Activated CD4-positive, CD25-positive, alpha-beta regulatory T cell treated with anti-CD3 and anti-CD28 coated beads, Interleukin-2, amount 50 U/mL, for 24 hours (primary cell): ENCODE measurements at regions not wholly inside any gene's neighbourhood (a gene's known extent, or its start where the extent isn't known, plus 50 kb on each side); places are given as distances from the start of the nearest gene placed in this dataset.
A peak's percentile ranks its signal among the peaks of the same experiment; 100 is the strongest.

ENCODE experiments used
- ATAC-seq, 2 donors: fragments of 150-1000 bp; cut with Tn5 transposase; one replicate each; pipeline ENCODE4 v1.10.0; 2021; ENCODE audit warnings: mild to moderate bottlenecking in 1 of 2, moderate library complexity in 1 of 2

DNA sequence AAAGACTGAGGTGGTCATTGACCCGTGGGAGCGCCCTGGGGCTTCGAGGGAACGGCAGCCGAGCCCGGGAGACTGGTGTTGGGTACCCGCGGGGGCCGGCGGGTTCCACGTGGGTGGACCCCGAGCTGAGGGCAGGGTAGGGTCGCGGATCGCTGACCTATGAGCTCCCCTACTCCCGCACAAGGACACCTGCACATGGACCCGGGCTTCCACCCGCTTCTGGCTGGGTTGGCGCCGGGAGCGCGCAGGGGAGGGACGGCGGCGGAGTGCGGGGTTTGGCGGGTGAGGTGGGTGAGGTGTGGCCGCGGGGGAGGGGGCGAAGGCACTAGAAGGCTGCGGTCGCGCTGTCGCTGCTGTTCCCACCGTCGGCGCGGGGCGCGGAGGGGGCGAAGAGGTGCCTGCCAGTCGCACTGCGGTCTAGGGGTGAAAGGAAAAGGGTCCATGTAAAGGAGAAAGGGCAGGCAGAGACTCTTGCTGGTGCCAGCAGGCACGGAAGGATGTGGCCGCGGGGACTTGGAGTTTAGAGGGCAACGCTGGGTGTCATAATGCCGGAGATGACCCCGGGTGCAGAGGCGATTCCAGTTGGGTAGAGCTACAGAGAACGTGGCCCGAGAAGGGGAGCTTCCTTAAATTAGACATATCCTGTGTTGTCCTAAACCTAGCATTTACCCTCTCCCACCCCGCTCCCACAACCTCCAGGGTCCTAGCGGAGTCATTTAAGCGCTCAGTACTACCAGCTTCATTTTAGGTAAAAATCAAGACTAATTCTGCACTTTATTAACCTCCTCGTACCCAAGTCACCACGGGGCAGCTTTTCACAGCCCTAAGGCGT is 245.9 kb upstream of the TOPAZ1 start:
- ATAC-seq, result no peak

DNA sequence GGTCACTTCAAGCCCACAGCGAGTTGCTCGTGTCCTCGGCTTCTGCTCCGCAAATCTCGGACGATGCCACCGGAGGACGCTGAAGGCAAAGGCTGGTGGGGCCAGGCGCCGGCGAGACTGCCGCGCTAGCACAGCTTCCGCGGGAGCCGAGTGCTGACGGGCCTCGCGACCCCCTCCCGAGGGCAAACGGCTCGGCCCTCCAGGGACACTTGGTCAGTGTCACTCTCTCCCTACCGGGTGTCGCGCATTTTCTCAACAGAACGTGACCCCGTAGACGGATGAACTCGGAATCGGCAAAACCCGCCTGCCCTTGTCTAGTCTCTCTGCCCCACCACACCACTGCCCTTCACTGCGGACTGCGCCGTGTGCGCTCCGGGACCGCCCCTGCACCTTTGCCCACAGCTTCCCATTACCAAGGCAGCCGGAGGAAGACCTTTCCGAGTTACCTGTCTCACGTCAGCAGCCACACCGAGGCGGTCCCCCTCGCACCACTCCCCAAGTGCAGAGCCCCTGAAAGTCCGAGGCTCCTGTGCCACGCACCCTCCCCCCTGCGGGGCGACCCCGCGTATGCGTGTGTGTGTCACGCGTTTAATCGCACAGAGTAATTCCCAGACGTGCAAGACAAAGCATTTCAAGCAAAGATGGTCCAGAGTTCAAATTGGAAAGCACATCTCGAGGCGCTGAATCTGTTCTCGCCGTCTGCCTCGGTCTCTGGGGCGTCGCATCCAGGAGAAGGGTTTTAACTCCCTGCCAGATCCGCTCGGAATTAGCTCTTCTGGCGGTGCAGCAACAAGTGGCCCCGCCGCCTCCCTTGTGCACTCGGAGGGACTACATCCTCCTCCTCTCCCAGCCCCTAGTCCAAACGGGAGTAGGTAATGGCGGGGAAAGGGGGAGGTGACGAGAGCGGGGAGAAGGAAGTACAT is 245.0 kb upstream of the TOPAZ1 start:
- no peak for ATAC-seq

- ATAC-seq, result no peak
These were observed 244.4 kb upstream of the TOPAZ1 start for GRCh38 chr3:43997316-43997715.

DNA sequence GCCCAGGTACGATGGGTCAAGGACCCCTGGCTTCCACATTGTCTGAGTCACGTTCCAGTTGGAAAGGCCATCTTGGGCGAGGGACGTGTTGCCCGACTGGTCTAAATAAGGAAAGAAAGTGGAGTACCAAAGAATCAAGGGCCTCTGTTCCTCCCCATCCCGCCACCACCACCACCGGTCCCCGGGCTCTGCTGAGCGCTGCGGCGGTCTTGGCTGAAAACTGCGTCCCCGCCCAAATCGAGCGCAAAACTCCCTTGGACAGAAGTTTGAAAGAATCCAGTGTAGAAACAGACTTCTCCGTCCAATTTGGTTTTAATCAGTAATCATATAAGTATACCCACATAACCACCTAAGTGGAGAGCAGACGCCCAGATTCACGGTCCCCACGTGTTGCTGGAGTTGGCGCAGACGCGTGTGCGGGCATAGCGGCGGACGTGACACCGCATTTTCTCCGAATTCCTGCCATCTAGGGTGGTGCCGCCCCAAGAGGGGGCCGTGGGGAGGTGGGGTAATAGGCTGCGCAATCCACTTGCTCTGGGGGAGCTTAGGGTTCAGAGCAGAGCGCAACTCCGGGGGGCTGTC is 243.8 kb upstream of the TOPAZ1 start:
- peak in 1 of 2 donors; percentile 21 for ATAC-seq

DNA sequence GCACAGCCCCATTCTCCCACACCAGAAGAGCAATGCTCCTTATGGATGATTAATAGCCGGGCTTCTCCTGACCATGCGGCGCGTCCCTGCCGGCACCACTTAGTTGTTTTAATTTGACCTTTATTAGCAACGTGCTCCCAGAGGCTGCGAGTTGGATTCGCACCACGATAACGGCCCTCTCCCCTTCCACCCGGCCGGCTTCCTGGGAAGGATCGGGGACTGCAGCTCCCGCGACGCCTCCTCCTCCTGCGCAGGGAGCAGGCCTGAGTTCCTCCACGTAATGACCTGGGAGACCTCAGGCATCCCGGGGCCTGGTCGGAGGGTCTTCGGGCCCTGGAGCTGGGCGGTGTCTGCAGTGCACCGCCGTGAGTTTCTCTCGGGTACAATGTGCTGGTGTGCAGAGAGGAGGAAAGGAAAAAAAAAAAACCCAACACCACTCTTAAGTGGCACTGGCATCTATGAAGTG is 243.3 kb upstream of the TOPAZ1 start:
- ATAC-seq, result no peak

DNA sequence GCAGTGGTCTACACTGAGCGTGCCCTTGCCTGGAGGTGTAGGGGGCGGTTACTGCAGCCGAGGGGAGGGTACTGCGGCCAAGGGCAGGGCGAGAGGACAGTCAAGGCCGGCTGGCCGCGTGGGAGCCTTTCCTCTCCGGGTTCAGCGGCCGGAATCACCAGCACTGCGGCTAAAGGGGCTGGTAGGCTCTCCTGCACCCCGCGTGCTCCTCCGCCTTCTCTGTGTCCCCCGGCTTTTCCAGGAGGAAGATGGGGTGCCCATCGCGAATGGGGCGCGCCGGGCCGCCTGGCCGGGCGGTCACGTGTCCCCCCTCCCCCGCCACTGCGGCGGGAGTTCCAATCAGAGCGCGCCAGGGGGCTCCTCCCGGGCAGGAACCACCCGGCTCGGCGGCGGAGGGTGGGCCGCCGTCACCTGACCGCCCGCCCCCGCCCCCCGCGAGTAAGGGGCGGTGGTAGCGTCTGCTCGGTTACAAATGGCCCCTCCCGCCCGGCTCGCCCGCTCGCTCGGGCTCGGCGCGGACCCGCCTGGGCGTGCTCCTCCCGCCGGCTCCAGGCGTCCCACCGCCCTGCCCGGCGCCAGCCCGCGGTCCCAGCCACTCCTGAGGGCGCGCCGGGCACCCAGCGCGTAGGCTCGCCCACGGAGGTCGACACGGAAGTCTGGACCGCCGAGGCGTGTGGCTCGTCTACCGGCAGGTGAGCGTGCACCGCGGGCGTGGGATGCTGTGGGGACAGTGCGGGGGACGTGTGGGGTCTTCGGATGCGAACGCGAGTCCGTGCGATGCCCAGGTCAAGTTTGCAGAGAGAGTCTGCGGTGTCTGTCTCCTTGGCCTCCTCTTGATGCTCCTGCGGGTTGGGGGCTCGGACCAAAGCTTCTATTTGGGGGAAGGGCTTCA is 242.6 kb upstream of the TOPAZ1 start:
- ATAC-seq, result no peak

DNA sequence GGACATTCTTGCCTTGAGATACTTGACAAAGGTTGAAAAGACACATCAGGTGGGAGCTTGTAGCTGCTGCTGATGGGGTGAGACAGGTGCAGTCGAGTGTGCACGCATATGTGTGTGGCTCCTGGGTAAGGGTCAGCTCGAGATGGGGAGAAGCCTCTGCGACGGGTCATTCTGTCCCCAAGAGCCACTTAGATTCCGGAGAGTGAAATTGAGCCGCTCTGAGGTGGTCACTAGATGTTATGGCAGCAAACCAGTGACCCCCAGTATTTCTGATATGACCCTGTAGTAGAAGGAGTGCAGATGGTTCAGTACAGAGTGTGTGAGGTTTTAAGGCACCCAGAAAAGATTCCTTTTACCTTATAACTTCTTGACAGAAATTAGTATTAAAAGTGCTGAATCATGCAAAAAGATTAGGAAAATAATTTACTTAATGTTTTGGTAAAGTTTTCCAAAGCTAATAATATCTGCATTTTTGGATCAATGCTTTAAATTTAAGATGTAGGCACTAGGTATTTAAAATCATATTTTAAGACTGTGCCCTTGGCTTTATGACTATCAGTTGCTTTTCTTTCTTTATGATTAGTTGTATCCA is 241.9 kb upstream of the TOPAZ1 start:
- ATAC-seq, result no peak

DNA sequence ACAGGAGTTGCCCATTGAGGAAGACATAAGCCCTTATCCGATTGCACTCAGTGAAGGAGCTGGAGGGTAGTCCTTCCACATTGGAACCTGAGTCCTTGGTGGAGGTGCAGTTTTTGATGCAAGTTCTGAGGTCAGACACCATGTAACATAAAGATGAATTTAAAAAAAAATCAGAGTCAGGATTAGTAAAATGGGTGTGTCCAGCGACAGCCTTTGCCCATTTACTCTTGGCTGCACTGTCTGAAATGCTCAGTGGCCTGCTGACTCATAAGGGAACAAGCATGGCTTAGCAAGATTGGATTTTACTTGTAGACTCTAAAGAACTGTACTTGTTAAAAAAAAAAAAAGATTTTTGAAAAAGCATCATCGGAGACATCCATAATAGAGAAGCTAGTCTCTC is 241.1 kb upstream of the TOPAZ1 start:
- ATAC-seq, result no peak

GRCh38 chr3:44001072-44001471 is 240.6 kb upstream of the TOPAZ1 start:
- no peak for ATAC-seq

DNA sequence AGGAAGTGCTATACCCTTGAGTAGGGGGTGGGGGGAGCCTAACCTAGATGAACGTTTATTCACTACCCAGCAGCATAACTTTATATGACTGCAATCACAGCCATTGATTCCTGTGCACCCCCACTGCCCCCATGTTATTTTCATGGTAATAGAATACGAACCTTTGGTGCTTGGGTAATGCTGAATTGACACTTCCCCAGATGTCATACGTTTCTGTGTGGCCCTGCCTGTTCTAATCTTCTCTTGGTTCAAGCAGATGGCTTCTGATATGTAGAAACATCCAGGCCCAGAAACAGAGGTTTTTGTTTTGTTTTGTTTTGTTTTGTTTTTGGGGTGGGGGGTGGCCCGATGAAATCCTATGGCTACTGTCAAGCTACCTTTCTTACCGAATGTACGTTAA is 237.9 kb upstream of the TOPAZ1 start:
- ATAC-seq, result no peak

DNA sequence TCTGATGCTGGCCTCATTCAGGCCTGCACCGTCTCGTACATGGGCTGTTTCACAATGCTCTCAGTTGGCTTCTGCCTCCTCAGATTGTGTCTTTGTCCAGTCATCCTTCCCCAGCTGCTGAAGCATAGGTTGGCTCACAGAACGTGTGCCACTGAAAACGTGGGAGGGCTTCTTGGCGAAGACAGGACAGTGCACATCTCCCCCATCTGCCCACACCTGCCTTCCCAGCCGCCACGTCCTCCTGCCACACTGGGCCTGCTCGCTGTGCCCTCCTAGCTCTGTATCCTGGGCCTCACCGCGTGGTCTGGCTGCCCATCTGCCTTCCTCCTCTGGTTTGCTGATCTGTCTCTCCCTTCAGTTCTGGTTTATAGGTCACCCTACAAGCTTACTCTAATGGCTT is 230.0 kb upstream of the TOPAZ1 start:
- ATAC-seq, result no peak

GRCh38 chr3:44012160-44012899 is 229.4 kb upstream of the TOPAZ1 start:
- ATAC-seq, result no peak

GRCh38 chr3:44013967-44014366 is 227.7 kb upstream of the TOPAZ1 start:
- ATAC-seq, result no peak

DNA sequence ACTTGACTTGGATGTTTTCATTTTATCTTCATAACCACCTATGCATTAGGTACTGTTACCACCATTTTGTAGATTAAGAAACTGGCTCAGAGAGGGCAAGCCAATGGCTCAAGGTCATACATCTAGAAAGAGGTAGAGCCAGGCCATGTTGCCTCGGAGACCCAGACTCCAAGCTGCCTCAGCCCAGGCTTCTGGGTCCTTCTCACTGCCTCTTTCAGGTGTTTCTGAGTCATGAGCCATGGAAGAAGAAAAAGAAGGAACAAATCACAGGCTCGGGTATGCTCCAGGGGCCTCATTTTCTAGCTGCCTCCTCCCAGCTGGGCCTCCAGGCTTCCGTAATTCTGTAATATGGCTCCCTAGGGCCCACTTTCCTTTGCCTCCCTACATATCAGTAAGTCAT is 226.5 kb upstream of the TOPAZ1 start:
- ATAC-seq, result no peak

DNA sequence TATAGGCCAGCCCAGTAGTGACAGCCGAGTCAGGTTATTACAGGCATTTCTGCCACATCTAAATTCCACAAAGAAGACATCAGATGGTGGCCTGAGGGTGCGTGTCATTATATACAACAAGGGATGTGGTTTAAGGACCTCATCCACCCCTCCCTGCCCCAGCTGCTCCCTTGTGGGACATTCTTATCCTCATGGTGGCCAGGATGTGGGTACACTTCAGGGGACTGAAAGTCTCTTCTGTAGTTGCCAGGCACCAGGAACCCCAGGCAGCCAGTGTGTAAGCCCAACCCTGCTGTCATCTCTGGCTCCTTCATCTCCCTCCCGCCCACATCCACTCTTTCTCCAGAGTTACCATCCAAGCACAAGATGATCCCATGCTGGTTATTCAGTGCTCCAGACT is 224.9 kb upstream of the TOPAZ1 start:
- ATAC-seq, result no peak

- ATAC-seq, result no peak
These were observed 222.8 kb upstream of the TOPAZ1 start for GRCh38 chr3:44018926-44019325.

DNA sequence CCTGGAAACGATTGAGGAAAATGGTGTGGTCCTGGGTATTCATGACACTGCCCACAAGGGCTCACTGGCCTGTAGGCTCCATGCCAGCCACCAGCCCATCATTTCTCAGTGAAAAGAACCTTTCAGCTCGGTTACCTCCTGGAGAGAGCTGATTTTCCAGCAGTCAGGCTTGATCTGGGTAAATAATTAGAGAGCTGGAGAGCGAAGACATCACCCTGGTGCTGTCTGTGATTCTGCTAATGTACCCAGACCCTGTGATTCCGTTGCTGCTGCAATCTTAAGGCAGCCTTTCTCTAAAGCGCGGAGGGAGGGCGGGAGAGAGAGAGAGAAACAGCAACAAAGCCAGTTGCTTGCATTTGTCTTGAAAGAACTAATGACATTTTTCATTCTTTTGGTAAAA is 221.9 kb upstream of the TOPAZ1 start:
- no peak for ATAC-seq

- no peak for ATAC-seq
These were observed 221.5 kb upstream of the TOPAZ1 start for GRCh38 chr3:44020143-44020542.

DNA sequence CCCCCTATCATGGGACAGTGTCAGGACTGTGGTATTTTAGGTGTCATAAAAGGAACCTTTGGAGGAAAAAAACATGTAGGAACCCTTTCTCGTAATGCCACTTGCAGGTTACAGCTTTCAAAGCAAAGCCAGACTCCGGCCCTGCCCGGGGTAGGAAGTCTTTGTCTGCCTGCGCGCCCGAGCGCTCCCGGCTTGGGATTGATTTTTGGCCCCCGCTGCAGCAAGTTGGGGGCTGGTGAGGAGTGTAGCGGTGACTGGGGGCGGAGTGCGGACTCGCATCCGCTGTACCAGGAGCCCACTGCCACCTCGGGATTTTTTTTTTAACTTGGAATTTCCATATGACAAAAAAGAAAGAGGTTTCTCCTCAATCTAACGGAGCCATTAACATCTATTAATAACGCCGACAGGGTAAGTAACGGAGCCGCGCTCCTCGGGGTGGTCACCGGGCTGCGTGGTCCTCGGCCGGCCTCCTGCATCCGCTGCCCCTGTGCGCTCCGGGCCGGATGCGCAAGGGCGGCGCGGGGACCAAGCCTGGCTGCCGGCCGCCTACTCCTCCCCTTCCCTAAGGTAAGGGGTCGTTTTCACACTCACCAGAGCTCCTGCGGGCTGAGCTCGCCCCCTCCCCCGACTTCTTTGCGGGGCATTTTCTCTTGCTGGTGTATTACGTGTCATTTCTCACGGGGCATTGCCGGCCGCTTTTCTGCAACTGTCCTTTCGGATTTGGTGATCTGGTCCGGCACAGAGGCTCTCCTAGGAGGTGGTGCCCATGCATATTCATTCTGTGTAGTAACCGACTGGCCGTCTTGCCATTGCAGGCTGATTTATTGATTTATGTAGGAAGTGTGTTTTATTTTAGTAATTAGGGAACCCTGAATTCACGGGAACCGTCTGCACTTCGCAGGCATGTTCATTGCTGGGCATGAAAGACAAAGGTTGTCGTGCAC is 219.8 kb upstream of the TOPAZ1 start:
- no peak for ATAC-seq
